IMR-90 (cell line): ENCODE measurements at regions not wholly inside any gene's neighbourhood (a gene's known extent, or its start where the extent isn't known, plus 50 kb on each side); places are given as distances from the start of the nearest gene placed in this dataset.

Experiments used
- ATAC-seq: fragments of 200-7000 bp; cut with Tn5 transposase; 2 replicates; pipeline ENCODE4 v1.9.1; 2020; ENCODE audit warnings: low read depth, mild to moderate bottlenecking, moderate library complexity
- BruUV-seq: library from RNA; stranded (reverse); fragments of 400-500 nt; replicated peaks from 2 replicates; lab custom pipeline; 2021; lab: Mats Ljungman, UMichigan
- CTCF ChIA-PET: fragments of 300-600 bp; formaldehyde crosslinking; extraction: SDS; loops from one replicate; lab custom pipeline; 2021; ENCODE audit warnings: antibody characterized with exemption; lab: Yijun Ruan, JAX
- POLR2A ChIA-PET: fragments of 300-600 bp; sonication (Branson Sonifier 250); formaldehyde crosslinking; loops from one replicate; lab custom pipeline; 2022; ENCODE audit warnings: antibody characterized with exemption; ENCODE audit not compliant: unreplicated experiment; lab: Charles Lee
- DNase-seq: peaks from one replicate; pipeline ENCODE4 v3.0.0; 2013
- H2AFZ ChIP-seq: replicated peaks from 2 replicates; pipeline ENCODE3; 2013; ENCODE audit warnings: low read length, mild to moderate bottlenecking; ENCODE audit not compliant: poor library complexity
- H2AK5ac ChIP-seq: 2 replicates; pipeline ENCODE4 v1.6.1; 2013; ENCODE audit warnings: low read depth, low read length, inconsistent platforms
- H2AK9ac ChIP-seq: replicated peaks from 2 replicates; pipeline ENCODE3; 2013; ENCODE audit warnings: mild to moderate bottlenecking, low read depth, low read length, moderate library complexity; ENCODE audit not compliant: poor library complexity
- H2BK120ac ChIP-seq: 2 replicates; pipeline ENCODE4 v1.6.1; 2013; ENCODE audit warnings: low read depth, low read length, inconsistent platforms
- H2BK15ac ChIP-seq: 3 replicates; pipeline ENCODE4 v1.6.1; 2013; ENCODE audit warnings: low read depth, low read length, inconsistent platforms
- H2BK20ac ChIP-seq: 2 replicates; pipeline ENCODE4 v1.6.1; 2013; ENCODE audit warnings: low read depth, mild to moderate bottlenecking, inconsistent platforms, low read length, moderate library complexity
- H2BK5ac ChIP-seq: 2 replicates; pipeline ENCODE4 v1.6.1; 2013; ENCODE audit warnings: mild to moderate bottlenecking, low read depth, low read length, inconsistent platforms; ENCODE audit not compliant: poor library complexity, severe bottlenecking
- H3K14ac ChIP-seq: replicated peaks from 2 replicates; pipeline ENCODE4 v1.6.1; 2013; ENCODE audit warnings: low read depth, low read length, inconsistent platforms
- H3K18ac ChIP-seq: 2 replicates; pipeline ENCODE4 v1.6.1; 2013; ENCODE audit warnings: low read depth, low read length, control low read depth
- H3K23ac ChIP-seq: 2 replicates; pipeline ENCODE4 v1.6.1; 2013; ENCODE audit warnings: low read depth, low read length, inconsistent platforms
- H3K27ac ChIP-seq: 2 replicates; pipeline ENCODE4 v1.5.1; 2013; ENCODE audit warnings: mild to moderate bottlenecking, control low read depth, low read length; ENCODE audit not compliant: insufficient read depth
- H3K27me3 ChIP-seq: 2 replicates; pipeline ENCODE4 v1.6.1; 2013; ENCODE audit warnings: low read length; ENCODE audit not compliant: control insufficient read depth, insufficient read depth
- H3K36me3 ChIP-seq: 2 replicates; pipeline ENCODE4 v1.6.1; 2013; ENCODE audit warnings: low read length, mixed read lengths; ENCODE audit not compliant: control insufficient read depth, insufficient read depth
- H3K4ac ChIP-seq: 2 replicates; pipeline ENCODE4 v1.6.1; 2013; ENCODE audit warnings: low read depth, low read length, inconsistent platforms
- H3K4me1 ChIP-seq: 2 replicates; pipeline ENCODE4 v1.6.1; 2013; ENCODE audit warnings: low read length, mixed read lengths; ENCODE audit not compliant: control insufficient read depth, insufficient read depth
- H3K4me2 ChIP-seq: 2 replicates; pipeline ENCODE4 v1.6.1; 2013; ENCODE audit warnings: low read depth, mild to moderate bottlenecking, control low read depth, low read length, moderate library complexity
- H3K4me3 ChIP-seq: 2 replicates; pipeline ENCODE4 v1.5.1; 2013; ENCODE audit warnings: low read depth, mild to moderate bottlenecking, control low read depth, low read length, moderate library complexity; ENCODE audit not compliant: insufficient read depth
- H3K56ac ChIP-seq: 2 replicates; pipeline ENCODE4 v1.6.1; 2013; ENCODE audit warnings: low read length, inconsistent platforms; ENCODE audit not compliant: insufficient read depth; ENCODE audit errors: extremely low read depth
- H3K79me1 ChIP-seq, 2 experiments: 2 replicates each; pipeline ENCODE4 v1.6.1; 2013; ENCODE audit warnings: low read length in 2 of 2, inconsistent platforms in 1 of 2, low read depth in 1 of 2
- H3K9ac ChIP-seq: 2 replicates; pipeline ENCODE4 v1.6.1; 2013; ENCODE audit warnings: low read depth, low read length, control low read depth
- H3K9me1 ChIP-seq: 2 replicates; pipeline ENCODE4 v1.6.1; 2013; ENCODE audit warnings: low read length, inconsistent platforms; ENCODE audit not compliant: insufficient read depth
- H3K9me3 ChIP-seq: 2 replicates; pipeline ENCODE4 v1.6.1; 2013; ENCODE audit warnings: low read length; ENCODE audit not compliant: control insufficient read depth, insufficient read depth
- H4K20me1 ChIP-seq: 2 replicates; pipeline ENCODE4 v1.6.1; 2013; ENCODE audit warnings: low read length, inconsistent platforms; ENCODE audit not compliant: insufficient read depth
- H4K5ac ChIP-seq: 2 replicates; pipeline ENCODE4 v1.6.1; 2013; ENCODE audit warnings: mild to moderate bottlenecking, low read depth, low read length, control low read depth
- H4K8ac ChIP-seq, 2 experiments: 2 replicates each; pipeline ENCODE4 v1.6.1; 2013; ENCODE audit warnings: low read depth in 2 of 2, low read length in 2 of 2, control low read depth in 1 of 2, inconsistent platforms in 1 of 2
- H4K91ac ChIP-seq: 2 replicates; pipeline ENCODE4 v1.6.1; 2013; ENCODE audit warnings: low read depth, low read length, inconsistent platforms; ENCODE audit not compliant: insufficient read depth
- BHLHE40 ChIP-seq: fragments of 150-350 bp; IDR thresholded peaks from 2 replicates; pipeline ENCODE4 v1.6.1; 2016; ENCODE audit warnings: mild to moderate bottlenecking, low read depth, low read length
- CEBPB ChIP-seq: IDR thresholded peaks from 2 replicates; pipeline ENCODE4 v1.6.1; 2012; ENCODE audit warnings: low read depth, low read length, improper control_type of control experiment
- CHD1 ChIP-seq: IDR thresholded peaks from 2 replicates; pipeline ENCODE4 v1.6.1; 2012; ENCODE audit warnings: low read depth, low read length, improper control_type of control experiment
- FOS ChIP-seq: fragments of 150-350 bp; IDR thresholded peaks from 2 replicates; pipeline ENCODE4 v1.6.1; 2016; ENCODE audit warnings: low read depth, low read length
- MAFK ChIP-seq: IDR thresholded peaks from 2 replicates; pipeline ENCODE4 v1.6.1; 2012; ENCODE audit warnings: low read depth, low read length, improper control_type of control experiment
- MAZ ChIP-seq: IDR thresholded peaks from 2 replicates; pipeline ENCODE4 v1.6.1; 2012; ENCODE audit warnings: low read depth, mild to moderate bottlenecking, low read length, improper control_type of control experiment, moderate library complexity, borderline replicate concordance
- MXI1 ChIP-seq: IDR thresholded peaks from 2 replicates; pipeline ENCODE4 v1.6.1; 2012; ENCODE audit warnings: low read depth, mild to moderate bottlenecking, low read length, moderate library complexity, borderline replicate concordance
- NFE2L2 ChIP-seq: fragments of 150-350 bp; IDR thresholded peaks from 2 replicates; pipeline ENCODE4 v1.6.1; 2016; ENCODE audit warnings: low read depth, mild to moderate bottlenecking, low read length
- POLR2A ChIP-seq: IDR thresholded peaks from 2 replicates; pipeline ENCODE4 v1.6.1; 2012; ENCODE audit warnings: mild to moderate bottlenecking, low read depth, low read length
- RAD21 ChIP-seq: IDR thresholded peaks from 2 replicates; pipeline ENCODE4 v1.6.1; 2012; ENCODE audit warnings: low read length, improper control_type of control experiment
- RCOR1 ChIP-seq: IDR thresholded peaks from 2 replicates; pipeline ENCODE4 v1.6.1; 2012; ENCODE audit warnings: mild to moderate bottlenecking, low read length, improper control_type of control experiment; ENCODE audit not compliant: insufficient replicate concordance
- RFX5 ChIP-seq: IDR thresholded peaks from 2 replicates; pipeline ENCODE4 v1.8.0; 2012; ENCODE audit warnings: low read depth, mild to moderate bottlenecking, low read length, moderate library complexity
- SMC3 ChIP-seq: fragments of 150-350 bp; IDR thresholded peaks from 2 replicates; pipeline ENCODE4 v1.6.1; 2016; ENCODE audit warnings: low read depth, mild to moderate bottlenecking, antibody characterized with exemption, low read length, moderate library complexity
- WGBS, 2 experiments: methylation state at CpG; one replicate each; pipeline versions ENCODE4 v1.1.5 to v1.1.7; 2013; ENCODE audit warnings: missing lambda C conversion rate in 2 of 2; ENCODE audit not compliant: insufficient read length in 1 of 2; ENCODE audit errors: extremely low coverage in 2 of 2; 5-methylcytosine and 5-hydroxymethylcytosine counted together
- dilution Hi-C: fragments of 300-500 bp; cut with HindIII; formaldehyde crosslinking; loops from one replicate; pipeline ENCODE4 v1.14.3; 2018; ENCODE audit warnings: low sequenced_read_pairs; ENCODE audit not compliant: unreplicated experiment
- in situ Hi-C: fragments of 300-500 bp; cut with MboI; formaldehyde crosslinking; loops from 3 replicates; pipeline ENCODE4 v1.14.3; 2019; ENCODE audit warnings: low sequenced_read_pairs, inconsistent platforms, mixed read lengths
- intact Hi-C: fragments of 100-400 bp; cut with micrococcal nuclease; formaldehyde crosslinking; loops from 2 replicates; pipeline ENCODE4 v1.10.0; 2022
- TF ChIP-seq, protein P1 (sequence below): fragments of 150-350 bp; IDR thresholded peaks from 2 replicates; pipeline ENCODE4 v1.6.1; 2016; ENCODE audit warnings: low read depth, mild to moderate bottlenecking, low read length, moderate library complexity, borderline replicate concordance
- TF ChIP-seq, protein P2 (sequence below): conservative IDR thresholded peaks from 2 replicates; pipeline ENCODE4 v1.5.1; 2012; ENCODE audit warnings: mild to moderate bottlenecking, low read depth, low read length, improper control_type of control experiment
- TF ChIP-seq, protein P3 (sequence below): fragments of 150-350 bp; IDR thresholded peaks from 2 replicates; pipeline ENCODE4 v1.6.1; 2017; ENCODE audit warnings: mild to moderate bottlenecking, antibody characterized with exemption, low read length, low read depth

DNA sequence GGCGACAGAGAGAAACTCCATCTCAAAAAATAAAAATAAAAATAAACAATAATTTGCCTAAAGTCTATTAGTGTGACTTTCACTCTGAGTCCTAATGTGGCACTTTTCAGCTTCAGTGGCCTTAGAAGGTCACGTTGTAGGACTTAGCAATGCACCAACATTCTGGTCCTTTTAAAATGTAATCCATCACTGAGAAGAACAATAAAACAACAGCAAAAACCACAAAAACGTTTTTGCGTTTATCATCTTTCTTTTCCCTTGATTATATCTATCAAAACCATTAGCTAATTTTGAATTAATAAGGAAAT, 190.1 kb upstream of the ZNF608 start:
- Histone ChIP-seq H4K20me1 (no peaks in the 10 kb centered on the region), H4K8ac (peak overlapping the region in 1 of 2 experiments; percentile 64; a peak in 1 of 4 replicates), H3K9ac (no peak overlapping the region), H3K79me1 (no peaks in the 10 kb centered on the region), H4K5ac (no peak overlapping the region; the same call in 1 of the 2 replicates), H3K27me3 (no peaks in the 10 kb centered on the region), H3K36me3 (no peaks in the 10 kb centered on the region), H3K56ac (no peak overlapping the region), H3K4me1 (peaks cover 4% of the 10 kb centered on the region; the same call in 1 of the 2 replicates), H3K27ac (no peak overlapping the region), H3K9me3 (peaks cover 3% of the 10 kb centered on the region; the same call in 1 of the 2 replicates), H2AK5ac (peak overlapping the region; percentile 81; the same call in 1 of the 2 replicates), H3K18ac (peak overlapping the region; percentile 72; the same call in 1 of the 2 replicates), H2AK9ac (no peak overlapping the region), H2BK5ac (no peak overlapping the region), H2BK20ac (peak overlapping the region; percentile 91; the same call in 1 of the 2 replicates), H3K4me3 (no peak overlapping the region), H2BK15ac (peak overlapping the region; percentile 85; the same call in 1 of the 3 replicates), H2AFZ (no peak overlapping the region), H3K14ac (no peak overlapping the region), H3K4me2 (no peak overlapping the region), H2BK120ac (peak overlapping the region; percentile 54; the same call in 1 of the 2 replicates), H4K91ac (peak overlapping the region; percentile 80; the same call in 1 of the 2 replicates), H3K4ac (peak overlapping the region; percentile 45; the same call in 1 of the 2 replicates), H3K9me1 (peaks cover 7% of the 10 kb centered on the region), H3K23ac (no peak overlapping the region)
- CTCF ChIA-PET, result no interaction called here
- DNase-seq (no peak), ATAC-seq (no peak)
- WGBS, 2 experiments, result no CpG with 5 or more reads among the region's 4 CpGs
- intact Hi-C loops, result no loop called here
- in situ Hi-C loops, result no loop called here
- POLR2A ChIA-PET, result interaction anchor here (0.6 kb wide), 1 partner anchor 471 kb away, joined by 3 read pairs; no protein-coding TSS in a partner anchor
- dilution Hi-C loops, result no loop called here
- BruUV-seq, result no TSS peak
- no peak for TF ChIP-seq RCOR1
- TF ChIP-seq, protein P1, sequence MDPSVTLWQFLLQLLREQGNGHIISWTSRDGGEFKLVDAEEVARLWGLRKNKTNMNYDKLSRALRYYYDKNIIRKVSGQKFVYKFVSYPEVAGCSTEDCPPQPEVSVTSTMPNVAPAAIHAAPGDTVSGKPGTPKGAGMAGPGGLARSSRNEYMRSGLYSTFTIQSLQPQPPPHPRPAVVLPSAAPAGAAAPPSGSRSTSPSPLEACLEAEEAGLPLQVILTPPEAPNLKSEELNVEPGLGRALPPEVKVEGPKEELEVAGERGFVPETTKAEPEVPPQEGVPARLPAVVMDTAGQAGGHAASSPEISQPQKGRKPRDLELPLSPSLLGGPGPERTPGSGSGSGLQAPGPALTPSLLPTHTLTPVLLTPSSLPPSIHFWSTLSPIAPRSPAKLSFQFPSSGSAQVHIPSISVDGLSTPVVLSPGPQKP, result no peak
- no peak for TF ChIP-seq BHLHE40
- no peak for TF ChIP-seq MAFK
- TF ChIP-seq CEBPB, result no peak
- TF ChIP-seq SMC3, result no peak
- no peak for TF ChIP-seq POLR2A
- TF ChIP-seq MAZ, result no peak
- no peak for TF ChIP-seq CHD1
- TF ChIP-seq RFX5, result no peak
- TF ChIP-seq, protein P2, sequence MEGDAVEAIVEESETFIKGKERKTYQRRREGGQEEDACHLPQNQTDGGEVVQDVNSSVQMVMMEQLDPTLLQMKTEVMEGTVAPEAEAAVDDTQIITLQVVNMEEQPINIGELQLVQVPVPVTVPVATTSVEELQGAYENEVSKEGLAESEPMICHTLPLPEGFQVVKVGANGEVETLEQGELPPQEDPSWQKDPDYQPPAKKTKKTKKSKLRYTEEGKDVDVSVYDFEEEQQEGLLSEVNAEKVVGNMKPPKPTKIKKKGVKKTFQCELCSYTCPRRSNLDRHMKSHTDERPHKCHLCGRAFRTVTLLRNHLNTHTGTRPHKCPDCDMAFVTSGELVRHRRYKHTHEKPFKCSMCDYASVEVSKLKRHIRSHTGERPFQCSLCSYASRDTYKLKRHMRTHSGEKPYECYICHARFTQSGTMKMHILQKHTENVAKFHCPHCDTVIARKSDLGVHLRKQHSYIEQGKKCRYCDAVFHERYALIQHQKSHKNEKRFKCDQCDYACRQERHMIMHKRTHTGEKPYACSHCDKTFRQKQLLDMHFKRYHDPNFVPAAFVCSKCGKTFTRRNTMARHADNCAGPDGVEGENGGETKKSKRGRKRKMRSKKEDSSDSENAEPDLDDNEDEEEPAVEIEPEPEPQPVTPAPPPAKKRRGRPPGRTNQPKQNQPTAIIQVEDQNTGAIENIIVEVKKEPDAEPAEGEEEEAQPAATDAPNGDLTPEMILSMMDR, result no peak
- TF ChIP-seq FOS, result no peak
- TF ChIP-seq, protein P3, sequence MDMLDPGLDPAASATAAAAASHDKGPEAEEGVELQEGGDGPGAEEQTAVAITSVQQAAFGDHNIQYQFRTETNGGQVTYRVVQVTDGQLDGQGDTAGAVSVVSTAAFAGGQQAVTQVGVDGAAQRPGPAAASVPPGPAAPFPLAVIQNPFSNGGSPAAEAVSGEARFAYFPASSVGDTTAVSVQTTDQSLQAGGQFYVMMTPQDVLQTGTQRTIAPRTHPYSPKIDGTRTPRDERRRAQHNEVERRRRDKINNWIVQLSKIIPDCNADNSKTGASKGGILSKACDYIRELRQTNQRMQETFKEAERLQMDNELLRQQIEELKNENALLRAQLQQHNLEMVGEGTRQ, result no peak
- TF ChIP-seq RAD21, result no peak
- TF ChIP-seq NFE2L2, result no peak
- no peak for TF ChIP-seq MXI1
